ENCODE measurements at regions not wholly inside any gene's neighbourhood (a gene's known extent, or its start where the extent isn't known, plus 50 kb on each side); places are given as distances from the start of the nearest gene placed in this dataset.

DNA sequence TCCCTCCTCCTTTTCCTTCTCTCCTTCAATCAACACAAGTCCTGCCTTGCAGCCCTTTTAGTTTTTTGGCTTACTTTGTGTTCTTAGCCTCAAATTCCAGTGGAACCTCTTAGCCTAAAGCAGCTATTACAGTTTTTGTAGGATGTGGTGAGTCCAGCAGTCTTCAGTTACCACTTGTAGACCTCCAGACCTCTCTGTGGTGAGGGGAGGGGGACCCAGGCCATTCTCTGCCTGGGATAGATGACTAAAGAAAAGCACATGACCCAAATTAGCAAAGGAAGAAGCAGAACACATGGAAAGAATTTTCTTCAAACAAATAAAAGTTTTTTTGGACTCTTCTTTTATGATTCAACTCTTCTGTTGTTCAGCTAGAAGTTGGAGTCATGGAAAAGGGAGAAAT lies 246.5 kb downstream of the HAO1 start:
- DNase-seq (ENCODE audit: low spot score), result no peak
- in situ Hi-C loops (cut with HindIII; ENCODE audit: low sequenced_read_pairs), result no loop called here

DNA sequence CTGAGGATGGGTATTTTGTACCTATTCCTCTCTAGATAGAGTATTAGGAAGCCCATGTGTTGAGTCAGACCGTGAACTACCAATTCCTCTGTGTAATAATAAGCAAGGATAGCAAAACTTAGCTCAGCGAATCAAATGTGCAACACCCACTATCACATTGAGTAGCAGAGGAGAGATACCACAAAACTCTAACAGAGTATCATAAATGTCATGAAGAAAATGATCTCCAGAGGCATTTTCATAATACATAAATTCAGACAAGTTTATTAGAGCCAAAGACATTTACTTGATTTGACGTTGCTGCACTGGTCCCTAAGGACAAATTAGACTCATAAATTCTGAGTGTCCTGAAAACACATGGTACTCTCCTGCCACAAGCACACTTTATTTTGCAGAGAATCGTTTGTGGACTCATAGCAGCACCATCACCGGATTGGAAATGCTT lies 245.2 kb downstream of the HAO1 start:
- in situ Hi-C loops (cut with HindIII; ENCODE audit: low sequenced_read_pairs), result no loop called here
- DNase-seq (ENCODE audit: low spot score), result no peak

DNA sequence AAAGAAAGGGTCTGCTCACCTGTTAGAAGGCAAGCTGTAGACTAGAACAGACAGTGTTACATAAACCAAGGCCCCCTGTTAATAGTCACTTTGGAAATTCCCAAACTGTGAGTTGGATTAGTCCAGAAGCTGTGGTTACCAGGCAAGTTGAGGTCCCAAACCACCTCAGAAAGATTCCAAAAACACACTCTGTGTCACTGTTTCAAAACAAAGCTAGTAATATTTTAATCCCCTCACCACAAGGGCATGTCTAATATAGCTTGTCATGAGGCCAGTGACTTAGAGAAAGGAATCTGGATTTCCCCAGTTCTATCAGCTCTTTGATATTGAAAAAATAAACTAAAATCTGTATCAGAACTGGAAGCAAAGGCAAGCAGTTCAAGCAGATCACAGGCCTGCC lies 244.6 kb downstream of the HAO1 start:
- in situ Hi-C loops (cut with HindIII; ENCODE audit: low sequenced_read_pairs), result no loop called here
- DNase-seq (ENCODE audit: low spot score), result no peak

DNA sequence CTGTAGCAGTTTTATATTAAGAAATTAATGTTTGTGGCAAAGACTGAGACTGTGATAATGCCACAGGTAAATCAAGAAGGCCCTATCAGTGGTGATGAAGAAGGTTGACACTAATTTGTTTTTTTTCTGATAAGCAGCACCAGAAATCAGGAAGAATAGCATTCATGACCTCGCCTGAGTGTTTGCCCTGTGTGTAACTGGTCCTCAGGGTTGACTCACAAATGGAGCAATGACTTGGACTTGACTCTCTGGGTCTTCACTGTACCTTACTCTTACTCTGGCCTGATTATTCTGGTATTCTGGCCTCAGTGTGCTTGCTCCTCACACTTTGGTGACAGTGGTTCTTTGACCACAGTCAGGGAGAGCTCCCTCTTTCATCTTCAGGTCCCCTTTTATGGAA lies 243.9 kb downstream of the HAO1 start:
- no peak for DNase-seq (ENCODE audit: low spot score)
- in situ Hi-C loops (cut with HindIII; ENCODE audit: low sequenced_read_pairs), result no loop called here

DNA sequence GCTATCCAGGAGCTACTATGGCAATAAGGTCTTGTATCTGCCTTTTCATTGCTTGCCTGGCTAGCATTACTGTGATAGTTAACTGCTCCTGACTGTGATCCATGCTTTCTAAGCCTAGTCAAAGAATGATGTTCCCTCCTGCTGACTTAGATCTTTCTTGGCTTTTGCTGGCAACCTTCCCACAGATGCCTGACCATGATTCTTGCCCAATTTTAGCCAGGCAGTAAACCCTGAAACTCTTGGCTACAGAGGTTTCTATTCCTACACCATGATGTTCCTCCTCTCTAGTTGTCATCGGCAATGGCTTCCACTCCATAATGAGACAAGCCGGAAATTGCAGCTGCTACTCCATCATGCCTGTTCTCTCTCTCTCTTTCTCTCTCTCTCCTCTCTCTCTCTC lies 238.1 kb downstream of the HAO1 start:
- in situ Hi-C loops (cut with HindIII; ENCODE audit: low sequenced_read_pairs), result no loop called here

DNA sequence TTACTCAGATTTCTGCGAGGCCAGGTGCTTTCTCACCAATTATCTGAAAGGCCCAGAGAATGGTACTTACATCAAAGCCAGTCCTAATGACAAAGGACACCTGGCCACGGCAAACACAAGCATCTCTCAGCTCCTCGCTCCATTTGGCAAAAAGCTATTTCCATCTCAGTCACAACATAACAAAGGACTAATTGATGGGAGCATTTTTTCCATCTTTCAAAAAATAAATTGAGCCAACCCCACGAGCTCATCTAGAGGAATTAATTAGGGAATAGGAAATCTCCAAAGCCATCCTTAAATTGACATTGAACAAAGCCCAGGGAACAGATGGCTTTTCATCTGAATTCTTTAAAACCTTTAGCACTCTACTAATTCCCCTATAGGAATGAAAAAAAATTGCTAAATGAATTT lies 236.7 kb downstream of the HAO1 start:
- DNase-seq (ENCODE audit: low spot score), result peak; percentile 7
- in situ Hi-C loops (cut with HindIII; ENCODE audit: low sequenced_read_pairs), result no loop called here

More for the DNA sequence above, 238.1 kb downstream of the HAO1 start:
- no peak for DNase-seq (ENCODE audit: low spot score)

DNA sequence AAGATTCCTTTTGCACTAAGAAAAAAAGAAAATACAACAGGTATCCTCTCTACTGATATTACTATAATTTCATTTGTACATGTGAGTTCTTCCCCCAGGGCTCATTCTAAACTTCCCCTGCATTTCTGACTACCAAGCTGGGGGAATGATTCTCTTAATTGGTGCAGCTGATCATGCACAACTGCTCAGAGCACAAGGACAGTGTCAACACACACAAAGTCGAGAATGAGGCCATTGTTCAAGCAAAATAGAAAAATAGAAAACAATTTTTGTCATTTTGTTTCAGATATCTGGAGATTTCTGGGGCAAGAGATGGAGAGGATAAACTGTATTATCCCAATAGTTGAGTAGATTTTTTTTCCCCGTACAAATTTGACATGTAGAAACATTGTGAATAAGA lies 236.3 kb downstream of the HAO1 start:
- DNase-seq (ENCODE audit: low spot score), result no peak
- in situ Hi-C loops (cut with HindIII; ENCODE audit: low sequenced_read_pairs), result no loop called here

- in situ Hi-C loops (cut with HindIII; ENCODE audit: low sequenced_read_pairs), result no loop called here
- no peak for DNase-seq (ENCODE audit: low spot score)
Measured at GRCh38 chr20:7708112-7708511, 232.1 kb downstream of the HAO1 start.

DNA sequence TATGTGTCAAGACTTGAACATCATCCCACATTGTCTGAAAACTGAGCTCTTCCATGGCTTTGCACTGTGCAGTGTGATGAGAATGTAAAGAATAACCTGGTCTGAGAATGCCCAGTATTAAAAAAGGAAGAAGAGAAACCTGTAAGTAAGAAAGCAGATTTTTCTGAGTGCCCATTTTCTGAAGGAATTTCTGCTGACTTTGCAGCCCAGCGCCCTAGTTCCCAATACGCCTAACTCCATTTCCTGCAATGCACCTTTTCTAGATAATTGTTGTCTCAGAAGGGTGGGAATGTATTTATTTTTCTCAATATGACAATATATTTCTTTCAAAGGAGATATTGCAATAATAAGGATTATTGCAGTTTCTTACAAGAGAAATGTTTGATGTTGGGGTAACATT lies 231.5 kb downstream of the HAO1 start:
- in situ Hi-C loops (cut with HindIII; ENCODE audit: low sequenced_read_pairs), result no loop called here
- no peak for DNase-seq (ENCODE audit: low spot score)

- no peak for DNase-seq (ENCODE audit: low spot score)
- in situ Hi-C loops (cut with HindIII; ENCODE audit: low sequenced_read_pairs), result no loop called here
Measured at GRCh38 chr20:7710440-7710839, 229.8 kb downstream of the HAO1 start.

DNA sequence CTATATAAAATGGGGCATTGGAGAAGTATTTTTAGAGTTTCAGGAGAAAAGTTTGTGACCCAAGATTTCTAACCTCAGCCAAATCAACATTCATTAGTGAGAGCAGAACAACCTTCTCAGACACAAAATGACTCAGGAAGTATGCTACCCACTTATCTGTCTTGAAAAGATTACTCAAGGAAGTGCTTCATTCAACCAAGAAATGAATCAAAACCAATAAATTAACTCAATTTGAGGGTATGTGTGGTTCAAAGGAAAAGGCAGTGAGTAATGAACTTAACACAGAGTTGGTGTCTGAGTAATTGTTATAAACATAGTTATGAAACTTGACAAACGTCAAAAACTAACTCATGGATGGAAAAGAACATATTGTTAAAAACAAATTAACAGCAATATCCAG lies 227.6 kb downstream of the HAO1 start:
- in situ Hi-C loops (cut with HindIII; ENCODE audit: low sequenced_read_pairs), result no loop called here
- DNase-seq (ENCODE audit: low spot score), result no peak

DNA sequence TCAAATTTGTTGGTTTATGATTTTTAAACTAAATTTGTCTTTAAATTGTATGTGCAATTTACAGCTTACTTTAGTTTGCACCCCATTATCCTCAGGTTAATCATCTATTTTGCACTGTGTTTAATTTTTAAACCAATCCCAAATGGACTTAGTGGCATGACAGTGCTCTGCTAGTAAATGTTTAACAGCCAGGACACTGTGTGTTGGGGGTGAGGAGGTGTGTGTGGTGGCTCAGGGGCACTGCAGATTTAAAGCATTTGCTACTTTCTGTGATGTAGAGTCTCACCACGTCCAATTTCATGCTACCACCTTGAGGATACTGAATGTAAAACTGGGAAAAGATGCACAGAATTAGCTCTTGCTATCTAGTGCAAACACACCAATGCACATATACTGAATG lies 225.7 kb downstream of the HAO1 start:
- no peak for DNase-seq (ENCODE audit: low spot score)
- in situ Hi-C loops (cut with HindIII; ENCODE audit: low sequenced_read_pairs), result no loop called here

DNA sequence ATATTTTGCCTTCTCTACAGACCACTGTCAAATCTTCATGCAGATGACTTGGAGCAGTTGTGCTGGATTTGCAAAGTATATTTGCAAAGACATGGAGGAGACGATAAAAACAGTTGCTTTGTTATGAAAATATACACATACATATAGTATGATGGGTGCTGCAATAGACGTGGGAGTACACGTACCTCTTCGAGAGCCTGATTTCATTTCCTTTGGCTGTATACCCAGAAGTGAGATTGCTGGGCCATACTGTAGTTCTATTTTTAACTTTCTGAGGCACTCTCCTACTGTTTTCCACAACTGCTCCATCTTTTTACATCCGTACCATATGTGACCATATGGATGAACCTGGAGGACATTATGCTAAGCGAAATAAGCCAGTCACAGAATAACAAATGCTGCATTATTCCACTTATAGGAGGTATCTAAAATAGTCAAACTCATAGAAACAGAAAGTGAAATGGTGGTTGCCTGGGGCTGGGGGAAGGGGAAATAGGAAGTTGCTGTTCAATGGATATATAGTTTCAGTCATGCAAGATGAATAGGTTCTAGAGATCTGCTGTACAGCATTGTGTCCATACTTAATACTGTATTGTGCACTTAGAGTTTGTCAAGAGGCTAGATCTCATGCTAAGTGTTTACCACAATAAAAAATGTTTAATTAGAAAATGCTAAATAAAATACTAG lies 223.8 kb downstream of the HAO1 start:
- peak; percentile 1 for DNase-seq (ENCODE audit: low spot score)
- in situ Hi-C loops (cut with HindIII; ENCODE audit: low sequenced_read_pairs), result no loop called here

DNA sequence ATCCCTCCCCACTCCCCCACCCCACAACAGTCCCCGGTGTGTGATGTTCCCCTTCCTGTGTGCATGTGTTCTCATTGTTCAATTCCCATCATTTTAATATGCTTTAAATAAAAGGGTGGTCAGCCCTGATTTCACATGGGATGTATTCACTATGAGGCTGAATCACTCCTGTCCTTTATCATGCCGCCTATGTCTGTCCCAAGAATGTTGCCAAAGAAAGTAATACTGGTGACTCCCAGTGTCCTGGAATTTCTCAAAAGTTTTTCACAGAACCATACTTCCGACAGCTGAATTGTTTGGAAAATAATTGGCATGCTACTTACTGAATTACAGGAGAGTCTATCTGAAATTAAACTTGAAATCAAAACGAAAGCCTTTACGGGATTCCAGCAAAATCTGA lies 217.7 kb downstream of the HAO1 start:
- in situ Hi-C loops (cut with HindIII; ENCODE audit: low sequenced_read_pairs), result no loop called here
- DNase-seq (ENCODE audit: low spot score), result no peak

DNA sequence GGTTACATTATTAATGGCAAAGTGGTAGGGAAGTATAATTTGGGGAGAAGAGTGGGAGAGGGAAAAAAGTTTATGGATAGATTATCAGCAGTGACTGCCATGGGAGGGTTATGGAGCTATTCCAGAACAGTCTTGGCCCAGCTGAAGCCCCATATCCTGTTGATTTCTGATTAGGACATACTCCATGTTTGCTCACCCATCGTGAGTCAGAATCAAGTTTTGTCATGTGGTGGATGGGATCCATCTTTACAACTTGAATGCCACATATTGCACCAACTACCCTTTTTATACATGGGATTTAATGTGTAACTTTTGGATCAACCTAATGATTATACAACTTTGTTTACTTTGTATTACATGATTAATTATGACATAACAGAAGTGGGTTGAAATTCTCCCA lies 217.0 kb downstream of the HAO1 start:
- in situ Hi-C loops (cut with HindIII; ENCODE audit: low sequenced_read_pairs), result no loop called here
- DNase-seq (ENCODE audit: low spot score), result no peak

- DNase-seq (ENCODE audit: low spot score), result no peak
- in situ Hi-C loops (cut with HindIII; ENCODE audit: low sequenced_read_pairs), result no loop called here
Measured at GRCh38 chr20:7728338-7728737, 211.9 kb downstream of the HAO1 start.

GRCh38 chr20:7734216-7734615 lies 206.0 kb downstream of the HAO1 start:
- in situ Hi-C loops (cut with HindIII; ENCODE audit: low sequenced_read_pairs), result no loop called here
- DNase-seq (ENCODE audit: low spot score), result no peak

- DNase-seq (ENCODE audit: low spot score), result no peak
- in situ Hi-C loops (cut with HindIII; ENCODE audit: low sequenced_read_pairs), result no loop called here
Measured at GRCh38 chr20:7736336-7736735, 203.9 kb downstream of the HAO1 start.

- in situ Hi-C loops (cut with HindIII; ENCODE audit: low sequenced_read_pairs), result no loop called here
- DNase-seq (ENCODE audit: low spot score), result no peak
Measured at GRCh38 chr20:7741866-7742265, 198.4 kb downstream of the HAO1 start.

DNA sequence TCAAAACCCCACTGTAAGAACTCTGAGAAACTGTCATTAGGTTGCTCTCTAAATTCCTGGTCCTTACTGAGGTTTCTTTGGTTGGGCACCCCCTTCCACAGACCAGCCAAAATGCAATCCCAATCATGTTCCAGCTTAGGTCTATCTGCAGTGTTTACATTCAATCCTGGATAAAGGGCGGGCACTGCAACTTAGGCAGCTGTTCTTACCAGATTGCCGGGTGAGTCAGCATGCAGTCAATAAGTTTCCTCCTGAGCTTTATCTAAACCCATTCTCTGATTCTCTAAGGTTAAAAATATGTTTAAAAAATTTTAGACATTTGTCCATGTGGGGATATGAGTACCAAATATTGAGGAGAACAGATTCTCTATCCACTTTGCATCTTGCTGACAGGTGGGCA lies 197.8 kb downstream of the HAO1 start:
- no peak for DNase-seq (ENCODE audit: low spot score)
- in situ Hi-C loops (cut with HindIII; ENCODE audit: low sequenced_read_pairs), result no loop called here

- in situ Hi-C loops (cut with HindIII; ENCODE audit: low sequenced_read_pairs), result no loop called here
- DNase-seq (ENCODE audit: low spot score), result no peak
Measured at GRCh38 chr20:7744411-7744810, 195.8 kb downstream of the HAO1 start.

- in situ Hi-C loops (cut with HindIII; ENCODE audit: low sequenced_read_pairs), result no loop called here
- DNase-seq (ENCODE audit: low spot score), result no peak
Measured at GRCh38 chr20:7748624-7749023, 191.6 kb downstream of the HAO1 start.
